DND-41 (cell line): ENCODE measurements at regions not wholly inside any gene's neighbourhood (a gene's known extent, or its start where the extent isn't known, plus 50 kb on each side); places are given as distances from the start of the nearest gene placed in this dataset.

Source experiments
- CTCF ChIP-seq: IDR thresholded peaks from 2 replicates; pipeline ENCODE4 v1.5.1; 2012; ENCODE audit warnings: borderline replicate concordance, low read length, moderate library complexity, mild to moderate bottlenecking; ENCODE audit not compliant: poor library complexity, severe bottlenecking; ENCODE audit errors: extremely low read depth
- EZH2 ChIP-seq: IDR thresholded peaks from 3 replicates; pipeline ENCODE4 v1.6.1; 2012; ENCODE audit warnings: borderline replicate concordance, low read depth, mild to moderate bottlenecking, moderate library complexity, low read length, inconsistent platforms; ENCODE audit not compliant: severe bottlenecking

- TF ChIP-seq CTCF, result no peak
- no peak for TF ChIP-seq EZH2
Observed at GRCh38 chr1:29466258-29466657, 229.9 kb downstream of the PTPRU start.
